ENCODE measurements at regions not wholly inside any gene's neighbourhood (a gene's known extent, or its start where the extent isn't known, plus 50 kb on each side); places are given as distances from the start of the nearest gene placed in this dataset.

DNA sequence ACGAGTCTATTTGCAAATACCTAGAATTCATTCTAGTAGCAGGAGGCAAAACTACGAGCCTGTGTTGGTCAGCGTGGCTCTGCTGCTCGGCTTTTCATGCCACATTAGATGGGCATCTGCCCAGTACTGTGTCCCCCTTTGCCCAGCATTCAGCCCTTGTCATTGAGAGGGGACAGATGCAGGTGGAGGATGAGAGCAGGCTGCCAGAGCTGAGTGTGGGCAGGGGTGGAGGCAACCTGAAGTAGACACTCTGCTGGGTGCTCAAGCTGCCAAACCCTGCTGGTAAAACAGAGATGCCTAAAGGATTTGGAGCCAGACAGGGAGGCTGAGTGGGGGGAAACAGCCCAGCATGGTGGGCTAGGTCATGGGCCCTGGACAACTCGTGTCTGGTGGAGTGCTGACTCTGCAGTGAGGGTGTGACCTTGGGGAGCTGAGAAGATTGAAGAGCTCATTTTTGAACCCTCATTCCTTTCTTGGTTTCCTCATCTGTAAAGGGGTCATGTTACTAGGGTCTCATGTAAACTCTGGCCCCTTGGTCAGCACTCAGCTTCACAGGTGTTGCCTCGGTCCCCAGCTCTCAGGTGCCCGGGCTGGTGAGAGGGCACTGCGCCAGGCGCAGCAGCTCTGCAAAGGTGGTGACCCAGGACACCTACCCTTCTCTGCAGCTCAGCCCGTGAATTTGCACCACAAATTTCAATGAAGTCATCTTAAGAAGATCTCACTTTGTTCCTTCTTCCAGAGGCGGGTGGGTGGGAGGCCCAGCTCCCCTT lies 64.2 kb upstream of the BHLHE23 start:
- no peak for DNase-seq (ENCODE audit: low spot score)

DNA sequence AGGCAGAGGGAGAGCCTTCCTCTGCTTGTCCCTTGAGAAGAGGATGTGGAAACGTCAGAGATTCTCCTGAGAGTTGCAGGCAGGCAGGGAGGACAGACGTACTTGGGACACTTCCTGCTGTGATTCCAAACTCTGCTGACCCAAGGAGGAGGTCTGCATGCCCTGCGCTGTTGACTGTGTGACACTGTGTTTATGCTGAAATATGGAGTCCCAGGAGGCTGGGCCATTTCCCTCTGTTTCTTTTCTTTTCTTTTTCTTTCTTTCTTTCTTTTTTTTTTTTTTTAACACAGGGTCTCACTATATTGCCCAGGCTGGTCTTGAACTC lies 63.5 kb upstream of the BHLHE23 start:
- no peak for DNase-seq (ENCODE audit: low spot score)

DNA sequence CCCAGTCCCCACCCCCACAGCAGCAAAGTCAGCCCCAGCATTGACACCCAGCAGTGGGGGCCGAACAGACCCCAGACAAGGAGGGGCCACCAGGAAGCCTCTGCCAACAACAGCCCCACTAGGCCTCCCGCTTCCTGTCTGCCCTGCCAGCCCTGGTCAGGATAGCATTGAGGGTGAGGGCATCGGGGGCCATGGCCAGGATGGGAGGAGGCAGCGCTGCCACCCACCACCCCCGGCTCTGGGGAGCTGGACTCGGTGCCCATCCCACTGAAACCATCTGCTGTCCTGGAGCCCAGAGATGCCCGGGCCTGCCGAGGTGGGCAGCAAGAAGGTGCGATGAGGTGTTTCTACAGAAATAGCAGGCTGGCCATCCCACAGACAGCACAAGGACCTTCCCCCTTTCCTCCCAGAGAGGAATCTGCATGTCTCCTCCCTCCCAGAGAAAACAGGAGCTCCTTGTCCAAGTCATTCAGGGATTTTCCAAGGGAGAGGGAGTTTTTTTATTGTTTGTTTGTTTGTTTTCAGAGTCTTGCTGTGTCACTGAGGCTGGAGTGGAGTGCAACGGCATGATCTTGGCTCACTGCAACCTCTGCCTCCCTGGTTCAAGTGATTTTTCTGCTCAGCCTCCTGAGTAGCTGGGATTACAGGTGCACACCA lies 62.1 kb upstream of the BHLHE23 start:
- no peak for DNase-seq (ENCODE audit: low spot score)

DNA sequence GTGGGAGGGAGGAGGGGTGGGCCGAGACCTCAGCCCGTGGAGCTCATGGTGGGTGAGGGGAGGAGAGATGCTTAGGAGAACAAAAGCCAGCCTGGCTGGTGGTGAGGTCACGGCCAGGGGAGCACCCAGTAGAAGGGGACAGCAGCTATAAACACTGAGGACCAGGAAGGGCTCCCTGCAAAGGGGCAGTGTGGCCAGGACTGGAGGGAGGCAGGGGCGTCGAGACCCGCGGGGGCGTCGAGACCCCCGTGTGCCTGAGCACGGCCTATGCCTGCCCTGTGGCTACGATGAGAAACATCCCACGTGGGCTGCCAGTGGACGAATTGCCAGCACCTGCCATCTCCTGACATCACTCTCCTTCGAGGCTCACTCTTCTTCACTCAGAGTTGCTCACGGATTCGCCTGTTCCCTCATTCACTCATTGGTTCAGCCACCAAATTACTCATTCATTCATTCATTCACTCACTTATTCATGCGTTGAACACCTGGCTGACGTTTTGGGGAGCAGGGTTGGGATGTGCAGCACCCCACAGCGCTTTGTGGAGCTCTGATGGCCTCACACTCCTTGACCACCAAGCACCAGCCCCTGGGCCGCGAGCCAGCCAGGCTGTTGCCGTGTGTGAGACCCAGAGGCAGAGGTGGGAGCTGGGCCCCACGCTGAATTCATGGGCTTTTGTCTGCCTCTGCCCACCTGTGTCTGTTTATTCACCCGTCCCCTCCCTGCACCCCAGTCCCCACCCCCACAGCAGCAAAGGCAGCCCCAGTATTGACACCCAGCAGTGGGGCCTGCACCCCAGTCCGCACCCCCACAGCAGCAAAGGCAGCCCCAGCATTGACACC lies 61.2 kb upstream of the BHLHE23 start:
- no peak for DNase-seq (ENCODE audit: low spot score)

DNA sequence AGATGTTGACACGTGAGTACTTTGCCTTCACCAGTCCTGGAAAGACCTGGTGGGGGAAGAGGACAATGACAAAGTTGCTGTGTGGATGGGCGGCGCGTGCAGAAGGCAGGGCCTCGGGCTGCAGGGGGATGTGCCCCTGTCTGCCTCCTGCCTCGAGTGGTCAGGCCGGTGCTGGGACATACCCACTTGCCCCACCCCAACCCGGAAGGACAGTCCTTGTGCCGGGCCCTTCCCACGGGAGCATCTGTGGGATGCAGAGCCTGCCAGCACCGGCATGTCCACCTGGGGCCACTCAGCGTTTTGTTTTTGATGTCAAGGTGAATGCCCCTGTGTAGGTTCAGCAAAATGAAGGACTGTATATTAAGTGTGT lies 60.5 kb upstream of the BHLHE23 start:
- DNase-seq (ENCODE audit: low spot score) = no peak

DNA sequence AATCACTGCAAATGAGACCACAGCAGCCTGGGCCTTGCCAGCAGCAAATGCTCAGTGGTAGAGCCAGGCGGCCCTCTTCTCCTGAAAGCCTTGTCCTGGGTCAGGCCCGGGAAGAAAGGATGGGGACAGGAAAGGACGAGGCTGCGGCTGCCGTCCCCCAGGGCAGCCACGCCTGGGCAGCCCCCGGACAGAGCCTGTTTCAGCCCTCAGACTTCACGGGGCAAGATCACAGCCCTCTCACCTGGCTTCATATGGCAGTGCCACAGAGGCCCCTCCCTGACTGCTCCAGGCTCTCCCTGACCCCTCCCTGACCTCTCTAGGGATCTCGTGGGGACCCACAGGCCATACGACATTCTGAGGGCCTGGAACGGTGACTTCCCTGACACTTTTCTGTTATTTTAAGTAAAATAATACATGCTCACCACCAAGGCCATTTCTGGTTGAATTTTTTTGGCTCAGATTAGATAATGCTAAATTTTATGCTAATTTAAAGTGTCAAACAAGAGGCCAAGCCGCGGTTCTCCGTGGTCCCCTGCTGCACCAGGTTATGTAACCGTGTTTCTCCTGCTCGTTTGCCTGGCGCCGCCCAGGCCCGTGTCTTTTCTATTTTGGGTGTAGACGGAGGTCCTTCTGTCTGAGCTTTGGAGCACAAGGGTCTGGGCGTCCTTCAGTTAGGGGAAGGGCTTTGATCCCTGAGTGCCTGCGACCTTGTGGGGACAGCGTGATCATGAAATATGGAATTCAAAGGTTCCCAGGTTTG lies 59.9 kb upstream of the BHLHE23 start:
- no peak for DNase-seq (ENCODE audit: low spot score)

DNA sequence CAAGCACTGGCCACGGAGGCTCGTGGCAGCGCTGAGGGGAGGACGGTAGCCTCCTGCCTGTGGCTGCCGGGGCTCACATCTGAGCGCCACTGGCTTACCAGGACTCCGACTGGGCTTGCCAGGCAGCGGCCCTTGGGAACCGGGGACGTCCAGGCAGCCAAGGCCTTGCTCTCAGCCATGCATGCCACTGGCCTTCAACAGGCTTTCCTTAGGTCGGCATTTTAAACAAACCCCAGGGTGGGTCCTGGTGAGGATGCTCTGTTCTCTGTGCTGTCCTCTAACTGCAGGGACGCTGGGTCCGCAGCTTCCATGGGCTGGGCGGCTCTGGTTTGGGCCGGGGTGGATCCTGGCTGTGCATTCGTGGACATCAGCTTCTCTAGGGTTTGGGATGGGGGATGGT lies 59.1 kb upstream of the BHLHE23 start:
- no peak for DNase-seq (ENCODE audit: low spot score)

DNA sequence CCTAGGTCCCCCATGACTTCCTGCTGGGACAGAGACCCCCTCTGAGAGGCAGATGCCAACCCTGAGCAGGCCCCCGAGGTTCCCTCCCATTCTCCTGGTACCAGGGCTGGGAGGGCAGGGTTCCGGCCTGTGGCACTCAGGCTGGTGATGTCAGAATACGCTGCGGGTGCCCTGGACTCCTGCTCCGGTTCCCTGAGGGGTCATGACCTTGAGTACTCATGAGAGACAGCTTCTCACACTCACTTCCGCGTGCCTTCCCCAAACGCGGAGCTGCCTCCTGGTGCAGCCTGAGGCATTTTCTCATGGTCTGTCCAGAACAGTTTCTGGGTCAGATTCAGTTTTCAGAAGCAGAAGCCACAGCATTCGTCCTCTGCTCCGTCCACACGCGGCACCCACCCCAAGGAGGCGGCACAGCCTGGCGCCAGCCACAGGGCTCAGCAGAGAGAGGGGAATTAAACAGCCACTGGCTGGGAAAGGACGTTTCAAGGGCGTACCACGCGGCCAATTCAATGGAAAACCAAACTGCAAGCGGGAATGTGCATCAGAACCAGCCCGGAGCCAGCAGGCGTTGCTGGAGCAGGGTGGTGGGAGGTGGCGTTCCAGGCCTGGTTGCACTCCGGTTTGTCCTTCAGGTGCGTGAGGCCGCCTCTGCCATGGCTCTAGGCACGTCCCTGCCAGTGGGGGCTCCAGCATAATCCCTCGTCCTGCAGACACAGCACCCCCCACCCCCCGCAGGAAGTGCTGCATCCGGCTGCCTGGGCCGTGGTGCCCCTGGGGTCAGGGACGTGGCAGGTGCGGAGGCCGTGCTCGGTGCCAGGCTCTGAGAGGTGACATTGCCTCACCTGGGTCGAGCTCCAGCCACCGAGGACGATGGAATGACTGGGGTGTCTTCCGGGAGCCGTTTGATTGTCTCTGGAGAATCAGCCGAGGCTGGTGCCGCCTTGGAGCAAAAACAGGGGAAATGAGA lies 58.3 kb upstream of the BHLHE23 start:
- DNase-seq (ENCODE audit: low spot score) = no peak

DNA sequence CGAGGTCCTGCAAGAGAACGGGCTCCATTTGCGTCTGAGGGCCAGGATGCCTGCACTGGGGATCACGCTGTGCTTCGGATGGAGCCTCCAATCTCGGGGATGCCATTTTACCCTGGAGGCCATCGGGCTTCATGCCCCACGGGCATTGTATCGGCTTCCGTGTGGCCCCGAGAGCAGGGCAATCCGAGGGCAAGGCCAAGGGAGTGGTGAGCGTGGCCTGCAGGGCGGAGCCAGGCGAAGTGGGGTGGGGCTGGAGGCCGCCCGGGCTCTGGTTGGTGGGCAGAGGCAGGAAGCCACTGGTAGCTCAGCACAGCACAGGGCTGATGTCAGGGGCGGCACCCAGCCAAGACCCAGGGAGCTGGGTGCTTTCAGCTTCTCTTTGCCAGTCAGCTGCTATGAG lies 57.5 kb upstream of the BHLHE23 start:
- no peak for DNase-seq (ENCODE audit: low spot score)

DNA sequence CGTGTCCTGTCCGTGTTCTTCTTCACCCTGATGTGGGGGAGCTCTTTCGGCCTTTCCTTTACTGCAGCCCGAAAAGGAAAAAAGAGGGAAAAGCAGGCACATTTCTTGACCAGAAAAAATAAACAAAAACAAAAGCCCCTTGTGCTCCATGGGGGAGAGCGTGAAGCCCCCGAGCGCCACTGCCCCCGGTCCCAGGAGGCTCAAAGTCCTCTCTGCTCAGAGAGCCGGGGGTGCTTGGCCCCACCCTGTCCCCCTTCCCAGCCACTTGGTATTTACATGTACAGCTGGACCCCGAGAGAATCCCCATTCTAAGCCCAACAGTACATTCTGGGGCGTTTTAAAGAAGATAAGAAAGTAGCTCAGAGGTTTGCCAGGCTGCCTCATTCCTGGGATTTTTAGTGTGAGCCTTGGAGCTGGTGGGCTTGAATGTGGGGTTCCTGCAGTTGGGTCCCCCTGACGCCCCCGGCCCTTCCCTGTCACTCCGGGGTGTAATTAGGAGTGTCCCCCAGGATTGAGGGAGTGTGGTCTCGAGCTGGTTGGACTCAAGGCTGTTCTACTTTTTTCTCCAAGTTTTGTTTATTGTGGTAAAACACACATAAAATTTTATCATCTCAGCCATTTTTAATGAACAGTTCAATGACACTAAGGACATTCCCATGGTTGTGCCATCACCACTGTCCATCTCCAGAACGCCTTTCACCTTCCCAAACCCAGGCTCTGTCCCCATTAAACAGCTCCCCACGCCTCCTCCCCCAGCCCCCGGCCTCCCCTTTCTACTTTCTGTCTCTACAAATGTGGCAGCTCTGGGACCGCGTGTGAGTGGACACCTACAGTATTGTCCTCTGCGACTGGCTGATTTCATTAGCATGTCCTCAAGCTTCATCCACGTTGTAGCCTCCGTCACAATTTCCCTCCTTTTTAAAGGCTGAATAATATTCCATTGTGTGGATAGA lies 55.7 kb upstream of the BHLHE23 start:
- no peak for DNase-seq (ENCODE audit: low spot score)

DNA sequence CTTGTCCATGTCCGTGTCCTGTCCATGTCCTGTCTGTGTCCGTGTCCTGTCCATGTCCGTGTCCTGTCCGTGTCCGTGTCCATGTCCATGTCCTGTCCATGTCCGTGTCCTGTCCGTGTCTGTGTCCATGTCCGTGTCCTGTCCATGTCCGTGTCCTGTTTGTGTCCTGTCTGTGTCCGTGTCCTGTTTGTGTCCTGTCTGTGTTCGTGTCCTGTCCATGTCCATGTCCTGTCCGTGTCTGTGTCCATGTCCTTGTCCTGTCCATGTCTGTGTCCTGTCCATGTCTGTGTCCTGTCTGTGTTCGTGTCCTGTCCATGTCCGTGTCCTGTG lies 55.0 kb upstream of the BHLHE23 start:
- DNase-seq (ENCODE audit: low spot score) = no peak

DNA sequence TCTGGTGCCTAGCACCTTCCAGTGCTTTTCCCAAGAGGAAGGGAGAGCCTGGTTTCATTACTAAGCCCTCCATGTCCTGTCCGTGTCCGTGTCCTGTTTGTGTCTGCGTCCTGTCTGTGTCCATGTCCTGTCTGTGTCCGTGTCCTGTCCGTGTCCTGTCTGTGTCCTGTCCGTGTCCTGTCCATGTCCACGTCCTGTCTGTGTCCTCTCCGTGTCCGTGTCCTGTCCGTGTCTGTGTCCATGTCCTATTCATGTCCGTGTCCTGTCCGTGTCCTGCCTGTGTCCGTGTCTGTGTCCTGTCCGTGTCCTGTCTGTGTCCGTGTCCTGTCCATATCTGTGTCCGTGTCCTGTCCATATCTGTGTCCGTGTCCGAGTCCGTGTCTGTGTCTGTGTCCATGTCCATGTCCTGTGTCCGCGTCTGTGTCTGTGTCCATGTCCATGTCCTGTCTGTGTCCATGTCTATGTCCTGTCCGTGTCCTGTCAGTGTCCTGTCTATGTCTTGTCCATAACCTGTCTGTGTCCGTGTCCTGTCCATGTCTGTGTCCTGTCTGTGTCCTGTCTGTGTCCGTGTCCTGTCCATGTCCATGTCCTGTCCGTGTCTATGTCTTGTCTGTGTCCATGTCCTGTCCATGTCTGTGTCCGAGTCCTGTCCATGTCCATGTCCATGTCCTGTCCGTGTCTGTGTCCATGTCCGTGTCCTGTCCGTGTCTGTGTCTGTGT lies 54.4 kb upstream of the BHLHE23 start:
- DNase-seq (ENCODE audit: low spot score) = no peak

DNA sequence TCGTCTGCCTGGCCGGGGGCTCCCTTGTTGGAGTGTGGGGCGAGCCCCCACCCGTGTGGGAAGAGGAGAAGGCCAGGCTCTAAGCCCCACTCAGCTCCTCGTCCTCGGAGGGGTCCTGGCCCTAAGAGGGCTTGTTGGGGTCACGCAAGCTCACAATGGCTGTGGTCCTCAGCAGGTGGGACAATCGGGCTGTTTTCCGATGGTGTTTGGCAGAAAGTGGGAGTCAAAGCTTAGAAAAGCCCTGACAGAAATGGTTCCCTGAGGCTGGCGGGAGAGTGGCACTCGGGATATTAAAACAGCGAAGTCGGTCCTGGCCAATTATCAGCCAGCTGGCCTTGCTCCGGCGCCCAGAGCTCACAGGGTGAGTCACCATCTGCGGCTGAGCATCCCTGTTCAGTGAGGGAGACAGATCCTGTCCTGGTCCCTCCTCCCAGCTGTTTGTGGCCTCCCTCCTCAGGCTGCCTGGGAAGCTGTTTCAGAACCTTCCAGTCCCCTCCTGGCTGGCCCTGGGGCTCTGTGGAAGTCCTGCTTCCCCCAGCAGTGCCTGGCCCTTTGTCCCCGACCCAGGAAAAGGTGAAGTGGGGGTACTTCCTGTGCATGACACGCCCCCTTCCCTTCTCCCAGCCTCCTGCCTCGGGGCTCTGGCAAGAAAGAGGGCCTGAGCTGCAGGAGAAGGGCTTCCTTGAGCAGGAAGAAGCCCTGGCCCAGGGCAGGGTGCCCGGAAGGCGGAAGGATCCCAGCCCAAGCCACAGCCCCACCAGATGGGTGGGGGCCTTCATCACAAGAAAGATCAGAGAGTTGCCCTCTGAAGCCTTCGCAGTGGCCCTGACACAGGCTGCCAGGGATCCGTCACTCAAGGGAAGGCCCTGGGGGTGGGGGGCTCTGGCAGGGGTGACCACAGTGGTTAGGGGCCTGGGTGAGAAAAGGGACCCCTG lies 53.6 kb upstream of the BHLHE23 start:
- no peak for DNase-seq (ENCODE audit: low spot score)

DNA sequence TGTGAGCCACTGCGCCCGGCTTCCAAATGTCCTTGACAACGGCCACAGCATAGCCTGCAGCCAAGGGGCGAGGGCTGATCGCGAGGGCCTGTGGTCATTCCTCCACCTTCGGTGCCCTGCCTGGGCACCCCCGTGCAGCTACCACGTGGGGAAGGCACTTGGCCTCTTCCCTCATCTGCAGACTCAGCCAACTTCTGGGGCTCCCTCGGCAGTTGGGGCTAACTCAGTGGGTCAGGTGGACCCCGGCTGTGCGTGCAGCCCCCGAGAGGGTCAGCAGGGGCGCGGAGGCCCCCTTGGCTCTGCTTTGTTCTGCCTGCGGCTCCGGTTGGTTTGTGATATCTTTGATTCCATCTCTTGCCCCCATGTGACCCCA lies 52.9 kb upstream of the BHLHE23 start:
- no peak for DNase-seq (ENCODE audit: low spot score)

DNA sequence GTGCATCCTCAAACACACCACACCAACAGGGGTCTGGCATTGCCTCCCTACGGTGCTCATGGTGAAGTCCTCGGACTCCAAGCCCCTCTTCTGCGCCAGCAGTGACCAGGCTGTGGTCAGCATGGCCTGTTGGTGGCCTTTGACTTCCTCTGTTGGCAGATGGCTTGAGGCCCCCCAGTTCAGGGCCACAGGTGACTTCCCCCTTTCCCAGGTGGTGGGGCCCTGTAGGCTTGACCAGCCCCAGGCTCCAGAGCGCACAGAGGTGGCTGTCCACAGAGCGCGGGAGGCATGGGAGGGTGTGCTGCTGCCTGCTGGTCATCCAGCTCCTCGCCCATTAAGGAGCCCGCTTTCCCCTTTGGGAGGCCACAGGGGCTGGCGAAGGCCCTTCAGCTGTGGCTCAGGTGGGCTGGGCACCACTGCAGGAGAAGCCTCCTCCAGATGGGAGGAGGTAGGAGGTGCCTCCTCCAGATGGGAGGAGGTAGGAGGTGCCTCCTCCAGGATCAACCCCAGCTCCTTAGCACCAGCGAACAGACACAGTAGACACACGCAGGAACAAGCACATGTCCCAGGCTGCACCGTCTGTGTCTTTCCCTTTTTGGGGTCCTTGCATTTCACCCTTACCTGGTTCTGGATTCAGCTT lies 52.1 kb upstream of the BHLHE23 start:
- DNase-seq (ENCODE audit: low spot score) = no peak

DNA sequence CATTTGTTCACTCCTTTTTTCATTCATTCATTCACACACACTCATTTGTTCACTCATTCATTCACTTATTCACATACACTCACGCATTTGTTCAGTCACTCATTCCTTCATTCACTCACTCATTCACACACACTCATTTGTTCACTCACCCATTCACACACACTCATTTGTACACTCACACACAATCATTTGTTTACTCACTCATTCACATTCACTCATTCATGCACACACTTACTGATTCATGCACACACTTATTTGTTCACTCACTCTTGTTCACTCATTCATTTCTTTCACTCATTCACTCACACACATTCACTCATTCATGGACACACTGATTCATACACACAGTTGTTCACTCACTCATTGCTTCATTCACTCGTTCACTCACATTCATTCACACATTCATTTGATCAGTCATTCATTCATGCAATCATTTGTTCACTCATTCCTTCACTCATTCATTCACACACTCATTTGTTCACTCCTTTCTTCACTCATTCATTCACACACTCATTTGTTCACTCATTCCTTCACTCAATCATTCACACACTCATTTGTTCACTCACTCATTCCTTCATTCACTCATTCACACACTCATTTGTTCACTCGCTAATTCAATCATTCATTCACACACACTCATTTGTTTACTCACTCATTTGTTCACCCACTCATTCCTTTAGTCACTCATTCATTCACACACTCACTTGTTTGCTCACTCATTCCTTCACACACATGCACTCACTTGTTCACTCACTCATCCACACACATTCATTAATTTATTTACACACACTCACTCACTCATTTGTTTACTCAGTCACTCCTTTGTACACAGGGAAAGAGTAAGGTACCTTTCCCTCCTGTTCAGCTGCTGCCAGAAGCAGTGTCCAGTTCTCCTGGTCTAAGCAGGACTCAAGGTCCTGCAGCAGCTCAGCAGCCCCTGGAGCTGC lies 50.7 kb upstream of the BHLHE23 start:
- no peak for DNase-seq (ENCODE audit: low spot score)
